Subcutaneous abdominal adipose tissue (tissue), 5 donors: ENCODE measurements at regions not wholly inside any gene's neighbourhood (a gene's known extent, or its start where the extent isn't known, plus 50 kb on each side); places are given as distances from the start of the nearest gene placed in this dataset.

Source experiments
- H3K27ac ChIP-seq: one replicate; pipeline ENCODE4 v1.7.0; 2013; ENCODE audit warnings: low read depth, mild to moderate bottlenecking, inconsistent platforms, low read length, moderate library complexity
- H3K27me3 ChIP-seq, 5 donors: one replicate each; pipeline ENCODE4 v1.7.0; 2013; ENCODE audit warnings: low read length in 5 of 5, inconsistent platforms in 1 of 5; ENCODE audit not compliant: control insufficient read depth in 5 of 5, insufficient read depth in 4 of 5
- H3K36me3 ChIP-seq, 5 donors: one replicate each; pipeline ENCODE4 v1.7.0; 2013; ENCODE audit warnings: low read length in 5 of 5; ENCODE audit not compliant: control insufficient read depth in 5 of 5, insufficient read depth in 5 of 5
- H3K4me1 ChIP-seq, 5 donors: one replicate each; pipeline ENCODE4 v1.7.0; 2013; ENCODE audit warnings: low read length in 5 of 5, mild to moderate bottlenecking in 3 of 5, moderate library complexity in 1 of 5; ENCODE audit not compliant: control insufficient read depth in 5 of 5, insufficient read depth in 5 of 5
- H3K4me3 ChIP-seq, 5 donors: one replicate each; pipeline ENCODE4 v1.7.0; 2013; ENCODE audit warnings: low read length in 5 of 5, low read depth in 1 of 5
- H3K9ac ChIP-seq, 5 donors: one replicate each; pipeline ENCODE4 v1.7.0; 2013; ENCODE audit warnings: low read length in 5 of 5, mild to moderate bottlenecking in 4 of 5, moderate library complexity in 3 of 5
- H3K9me3 ChIP-seq, 5 donors: one replicate each; pipeline ENCODE4 v1.7.0; 2013; ENCODE audit warnings: low read length in 5 of 5; ENCODE audit not compliant: control insufficient read depth in 5 of 5
- donor health status: healthy.
- donor health status: healthy.
- donor health status: healthy.
- donor health status: healthy.
- donor health status: healthy.

- H3K4me3 ChIP-seq, result no peak overlapping the region
- H3K9ac ChIP-seq, result no peak overlapping the region
- no peaks in the 10 kb centered on the region for H3K9me3 ChIP-seq
- H3K27me3 ChIP-seq, result no peaks in the 10 kb centered on the region
- H3K4me1 ChIP-seq, result no peaks in the 10 kb centered on the region
- H3K36me3 ChIP-seq, result no peaks in the 10 kb centered on the region
- H3K27ac ChIP-seq, result no peak overlapping the region
These were observed 506.0 kb upstream of the ZNF462 start for GRCh38 chr9:106356924-106357323.

DNA sequence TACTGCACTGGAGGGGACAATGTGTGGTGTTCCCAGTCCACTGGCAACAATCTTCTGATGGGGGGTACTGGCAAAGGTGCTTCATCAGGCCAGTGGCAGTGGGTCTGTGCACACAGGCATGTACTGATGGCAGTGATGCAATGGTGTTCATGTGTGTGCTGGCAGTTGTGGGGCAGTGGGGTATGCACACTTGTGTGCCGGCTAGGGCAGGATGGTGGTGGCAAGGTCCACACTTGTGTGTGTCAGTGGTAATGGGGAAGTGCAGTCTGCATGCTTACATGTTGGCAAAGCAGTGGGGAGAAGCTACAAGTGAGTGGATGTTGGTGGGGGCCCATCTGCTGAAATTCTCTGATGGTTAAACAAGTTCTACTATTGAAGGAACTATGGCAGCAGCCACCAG, 504.6 kb upstream of the ZNF462 start:
- Histone ChIP-seq H3K27ac (no peak overlapping the region), H3K9me3 (no peaks in the 10 kb centered on the region), H3K9ac (no peak overlapping the region), H3K36me3 (no peaks in the 10 kb centered on the region), H3K27me3 (no peaks in the 10 kb centered on the region), H3K4me1 (no peaks in the 10 kb centered on the region), H3K4me3 (no peak overlapping the region)

GRCh38 chr9:106376689-106377088, 486.3 kb upstream of the ZNF462 start:
- no peak overlapping the region for H3K27ac ChIP-seq
- no peaks in the 10 kb centered on the region for H3K36me3 ChIP-seq
- peaks cover 0 to 3% (median 0%) of the 10 kb centered on the region in 5 donors for H3K9me3 ChIP-seq
- H3K27me3 ChIP-seq, result no peaks in the 10 kb centered on the region
- no peak overlapping the region for H3K9ac ChIP-seq
- H3K4me1 ChIP-seq, result no peaks in the 10 kb centered on the region
- H3K4me3 ChIP-seq, result no peak overlapping the region

GRCh38 chr9:106383072-106383471, 479.9 kb upstream of the ZNF462 start:
- Histone ChIP-seq H3K4me3 (no peak overlapping the region), H3K27me3 (no peaks in the 10 kb centered on the region), H3K9me3 (no peaks in the 10 kb centered on the region), H3K9ac (no peak overlapping the region), H3K36me3 (no peaks in the 10 kb centered on the region), H3K4me1 (no peaks in the 10 kb centered on the region), H3K27ac (no peak overlapping the region)

DNA sequence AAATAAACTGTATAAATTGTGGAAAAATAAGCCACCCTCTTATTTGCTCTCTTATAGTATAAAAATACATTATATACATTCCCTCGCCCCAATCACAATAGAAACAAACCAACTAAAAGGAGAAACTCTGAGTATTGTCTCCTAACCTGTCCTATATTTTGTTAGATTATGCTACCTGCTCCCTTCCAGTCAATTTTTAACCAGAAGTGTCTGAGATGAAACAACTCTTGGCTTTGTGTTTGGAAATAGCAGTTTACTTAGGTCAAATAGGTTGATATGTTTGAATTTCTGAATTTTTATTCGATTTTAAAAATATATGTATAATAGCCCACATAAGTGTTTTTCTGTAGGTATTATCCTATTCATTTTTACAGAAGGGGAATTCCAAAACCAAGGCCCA, 475.0 kb upstream of the ZNF462 start:
- Histone ChIP-seq H3K27ac (no peak overlapping the region), H3K4me1 (no peaks in the 10 kb centered on the region), H3K4me3 (no peak overlapping the region), H3K27me3 (no peaks in the 10 kb centered on the region), H3K9me3 (no peaks in the 10 kb centered on the region), H3K36me3 (no peaks in the 10 kb centered on the region), H3K9ac (no peak overlapping the region)

- Histone ChIP-seq H3K9me3 (no peaks in the 10 kb centered on the region), H3K27me3 (no peaks in the 10 kb centered on the region), H3K4me3 (no peak overlapping the region), H3K36me3 (no peaks in the 10 kb centered on the region), H3K4me1 (no peaks in the 10 kb centered on the region), H3K27ac (no peak overlapping the region), H3K9ac (no peak overlapping the region)
These were observed 469.7 kb upstream of the ZNF462 start for GRCh38 chr9:106393226-106393625.

- no peaks in the 10 kb centered on the region for H3K9me3 ChIP-seq
- no peak overlapping the region for H3K4me3 ChIP-seq
- no peaks in the 10 kb centered on the region for H3K27me3 ChIP-seq
- H3K4me1 ChIP-seq, result no peaks in the 10 kb centered on the region
- no peak overlapping the region for H3K27ac ChIP-seq
- no peak overlapping the region for H3K9ac ChIP-seq
- no peaks in the 10 kb centered on the region for H3K36me3 ChIP-seq
These were observed 462.8 kb upstream of the ZNF462 start for GRCh38 chr9:106400170-106400569.

DNA sequence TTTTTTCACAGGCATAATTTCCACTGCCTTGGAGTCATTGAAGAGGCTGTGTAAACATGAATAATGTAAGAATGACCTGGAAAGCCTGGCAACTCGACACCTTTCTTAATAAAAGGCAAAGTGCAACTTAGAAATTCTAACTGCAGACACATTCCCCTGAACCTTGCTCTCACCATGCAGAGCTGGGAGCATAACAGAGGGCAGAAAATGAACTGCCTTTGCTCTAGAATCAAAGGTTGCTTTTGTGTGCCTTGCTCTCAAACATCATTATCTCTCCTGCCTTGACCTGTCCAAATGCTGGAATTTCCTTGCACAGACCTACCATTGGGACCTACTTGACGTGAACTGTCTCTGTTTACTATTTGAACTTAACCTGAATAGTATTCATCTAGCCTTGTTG, 462.0 kb upstream of the ZNF462 start:
- H3K27ac ChIP-seq, result no peak overlapping the region
- no peaks in the 10 kb centered on the region for H3K4me1 ChIP-seq
- no peaks in the 10 kb centered on the region for H3K36me3 ChIP-seq
- no peaks in the 10 kb centered on the region for H3K9me3 ChIP-seq
- H3K27me3 ChIP-seq, result no peaks in the 10 kb centered on the region
- no peak overlapping the region for H3K9ac ChIP-seq
- H3K4me3 ChIP-seq, result no peak overlapping the region

DNA sequence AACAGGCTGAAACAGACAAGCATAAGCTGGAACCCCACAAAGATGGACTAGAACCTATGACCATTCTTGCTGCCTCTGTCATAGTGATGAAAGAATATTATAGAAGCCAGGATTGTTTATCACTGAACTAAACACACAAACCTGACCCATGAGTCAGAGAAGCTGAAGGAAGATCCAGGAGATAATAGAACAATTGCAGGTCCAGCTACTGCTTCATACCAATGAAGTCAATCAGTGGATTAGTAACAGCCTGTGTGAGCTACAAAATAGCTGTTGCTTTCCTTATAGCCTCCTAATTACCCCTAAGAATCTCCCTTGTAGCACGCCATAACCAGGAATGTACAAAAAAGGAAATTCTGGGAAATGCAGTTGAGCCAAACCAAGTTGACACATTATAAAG, 459.9 kb upstream of the ZNF462 start:
- H3K9ac ChIP-seq, result no peak overlapping the region
- H3K4me3 ChIP-seq, result no peak overlapping the region
- H3K9me3 ChIP-seq, result no peaks in the 10 kb centered on the region
- no peaks in the 10 kb centered on the region for H3K4me1 ChIP-seq
- no peaks in the 10 kb centered on the region for H3K36me3 ChIP-seq
- H3K27me3 ChIP-seq, result no peaks in the 10 kb centered on the region
- no peak overlapping the region for H3K27ac ChIP-seq

DNA sequence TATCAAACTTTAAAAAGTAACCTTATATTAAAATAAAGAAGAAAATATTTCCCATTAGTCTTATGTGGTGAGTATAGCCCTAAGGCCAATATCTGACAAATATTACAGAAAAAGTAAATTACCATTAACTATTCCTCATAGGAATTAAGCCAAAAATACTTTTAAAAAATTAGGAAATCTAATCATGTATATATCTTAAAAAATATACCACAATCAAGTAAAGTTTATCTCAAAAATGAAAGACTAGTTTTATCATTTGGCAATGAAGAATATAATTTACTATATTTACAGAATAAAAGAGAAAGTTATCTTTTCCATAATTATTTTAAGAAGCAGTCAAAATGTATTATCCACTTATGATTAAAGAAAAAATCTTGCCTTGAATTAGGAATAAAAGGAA, 458.8 kb upstream of the ZNF462 start:
- H3K9ac ChIP-seq, result no peak overlapping the region

DNA sequence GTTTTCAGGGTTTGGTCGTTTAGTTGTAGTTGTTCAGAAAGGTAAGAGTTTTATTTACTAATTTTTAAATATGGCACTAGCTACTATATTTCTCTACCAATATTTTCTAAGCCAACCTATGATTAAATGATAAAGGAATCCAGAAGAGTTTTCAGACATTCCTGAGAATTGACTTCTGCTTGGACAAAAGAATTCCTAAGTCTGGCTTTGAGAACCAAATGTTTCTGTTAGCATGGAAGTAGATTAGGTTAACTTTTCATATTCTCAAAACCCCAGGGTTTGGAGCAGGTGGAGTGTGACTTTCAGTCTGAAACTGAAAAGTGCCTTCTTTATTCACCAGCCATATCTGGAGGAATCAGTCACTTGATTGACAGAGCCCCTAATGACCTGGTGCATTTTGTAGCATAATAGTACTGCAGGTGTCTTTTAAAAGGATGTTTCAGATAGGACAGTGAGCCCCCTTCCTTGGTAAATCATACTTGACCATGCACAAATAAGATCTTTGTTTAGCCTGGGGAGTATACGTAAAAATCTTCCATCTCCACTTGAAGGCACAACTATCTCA, 457.0 kb upstream of the ZNF462 start:
- Histone ChIP-seq H3K27me3 (no peaks in the 10 kb centered on the region), H3K4me3 (no peak overlapping the region), H3K36me3 (no peaks in the 10 kb centered on the region), H3K9me3 (no peaks in the 10 kb centered on the region), H3K4me1 (no peaks in the 10 kb centered on the region), H3K9ac (no peak overlapping the region), H3K27ac (no peak overlapping the region)

More for the DNA sequence above, 458.8 kb upstream of the ZNF462 start:
- Histone ChIP-seq H3K27me3 (no peaks in the 10 kb centered on the region), H3K36me3 (no peaks in the 10 kb centered on the region), H3K27ac (no peak overlapping the region), H3K4me1 (no peaks in the 10 kb centered on the region), H3K4me3 (no peak overlapping the region), H3K9me3 (no peaks in the 10 kb centered on the region)
